ENCODE measurements at regions not wholly inside any gene's neighbourhood (a gene's known extent, or its start where the extent isn't known, plus 50 kb on each side); places are given as distances from the start of the nearest gene placed in this dataset.

DNA sequence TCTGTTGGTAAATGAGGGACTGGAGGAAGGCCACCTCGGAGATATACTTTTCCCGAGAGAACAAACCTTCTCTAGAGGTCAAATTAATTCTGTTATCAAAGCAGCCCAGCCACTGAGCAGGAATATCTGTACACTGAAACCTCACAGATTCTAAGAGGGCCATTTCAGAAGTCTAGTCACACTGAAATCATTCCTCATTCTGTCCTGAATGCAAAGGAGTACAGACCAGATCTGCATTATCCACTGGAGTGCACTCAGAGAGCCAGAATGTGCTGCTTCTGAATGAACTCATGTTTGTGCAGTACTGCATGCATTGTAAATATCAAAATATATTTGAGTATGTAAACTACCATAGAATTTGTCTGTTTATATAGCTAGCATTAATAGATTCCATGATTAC is 278.3 kb upstream of the FSTL5 start:
- no peak overlapping the region for H3K4me3 ChIP-seq (ENCODE audit: extremely low read depth in 1 of 4, insufficient read depth in 2 of 4, low read depth in 3 of 4, low read length in 4 of 4)
- H3K56ac ChIP-seq (replicated peaks; ENCODE audit: insufficient read length, low read depth, low read length): no peak overlapping the region
- TF ChIP-seq CHD1 (IDR thresholded peaks at IDR 0.05; ENCODE audit: low read depth, low read length): no peak
- TF ChIP-seq SP1 (IDR thresholded peaks at IDR 0.05; ENCODE audit: low read depth, low read length): no peak
- TF ChIP-seq PHF8 (conservative IDR thresholded peaks at IDR 0.05; ENCODE audit: low read depth, low read length): no peak
- TF ChIP-seq, protein P1, sequence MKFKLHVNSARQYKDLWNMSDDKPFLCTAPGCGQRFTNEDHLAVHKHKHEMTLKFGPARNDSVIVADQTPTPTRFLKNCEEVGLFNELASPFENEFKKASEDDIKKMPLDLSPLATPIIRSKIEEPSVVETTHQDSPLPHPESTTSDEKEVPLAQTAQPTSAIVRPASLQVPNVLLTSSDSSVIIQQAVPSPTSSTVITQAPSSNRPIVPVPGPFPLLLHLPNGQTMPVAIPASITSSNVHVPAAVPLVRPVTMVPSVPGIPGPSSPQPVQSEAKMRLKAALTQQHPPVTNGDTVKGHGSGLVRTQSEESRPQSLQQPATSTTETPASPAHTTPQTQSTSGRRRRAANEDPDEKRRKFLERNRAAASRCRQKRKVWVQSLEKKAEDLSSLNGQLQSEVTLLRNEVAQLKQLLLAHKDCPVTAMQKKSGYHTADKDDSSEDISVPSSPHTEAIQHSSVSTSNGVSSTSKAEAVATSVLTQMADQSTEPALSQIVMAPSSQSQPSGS (IDR thresholded peaks at IDR 0.05; ENCODE audit: low read length): no peak
- TF ChIP-seq EGR1 (IDR thresholded peaks at IDR 0.05; ENCODE audit: borderline replicate concordance, low read depth, low read length): no peak
- no peak for TF ChIP-seq TBP (IDR thresholded peaks at IDR 0.05; ENCODE audit: low read depth, low read length)
- TF ChIP-seq YY1 (IDR thresholded peaks at IDR 0.05; ENCODE audit: low read depth, low read length): no peak
- no peak overlapping the region for H4K91ac ChIP-seq (replicated peaks; ENCODE audit: insufficient read length, low read length)
- no peak overlapping the region for H2BK5ac ChIP-seq (ENCODE audit: low read depth, low read length)
- H4K8ac ChIP-seq (ENCODE audit: extremely low read depth, insufficient read depth, low read length): no peak overlapping the region
- H2BK20ac ChIP-seq (ENCODE audit: low read length): no peak overlapping the region
- no peaks in the 10 kb centered on the region for H3K9me3 ChIP-seq (ENCODE audit: insufficient read depth in 2 of 2, low read depth in 1 of 2, low read length in 1 of 2)
- no peak overlapping the region for H3K4ac ChIP-seq (replicated peaks; ENCODE audit: insufficient read length, low read depth, low read length)
- no peak overlapping the region for H2BK120ac ChIP-seq (replicated peaks; ENCODE audit: low read depth, low read length)
- 91% methylated on average over 2 of the region's 2 CpGs; no CpG with 5 or more reads in 1 of the 2 experiments for WGBS, 2 experiments (ENCODE audit: extremely low coverage in 1 of 2, insufficient coverage in 1 of 2, insufficient read length in 1 of 2, insufficient replicate concordance in 2 of 2, low coverage in 1 of 2, low lambda C conversion rate in 2 of 2, missing lambda C conversion rate in 1 of 2)
- no peak overlapping the region for H3K18ac ChIP-seq (ENCODE audit: extremely low read depth, low read length)
- no peaks in the 10 kb centered on the region for H3K36me3 ChIP-seq (ENCODE audit: control insufficient read depth in 2 of 4, insufficient read depth in 4 of 4, low read length in 3 of 4)
- H3K27me3 ChIP-seq (replicated peaks in 1 of 4; ENCODE audit: control insufficient read depth in 3 of 4, extremely low read depth in 1 of 4, insufficient read depth in 3 of 4, low read length in 3 of 4): no peaks in the 10 kb centered on the region
- H3K9ac ChIP-seq (replicated peaks in 1 of 4; ENCODE audit: extremely low read depth in 1 of 4, low read depth in 3 of 4, low read length in 3 of 4): no peak overlapping the region
- no peak for DNase-seq (ENCODE audit: low read depth in 1 of 2, low spot score in 2 of 2)
- no peak overlapping the region for H3K23ac ChIP-seq (ENCODE audit: insufficient read length)
- H3K23me2 ChIP-seq (ENCODE audit: low read depth, low read length): no peaks in the 10 kb centered on the region
- no peak overlapping the region for H3K14ac ChIP-seq (ENCODE audit: insufficient read length)
- no peaks in the 10 kb centered on the region for H3K79me1 ChIP-seq (ENCODE audit: low read depth, low read length)
- H3K79me2 ChIP-seq (ENCODE audit: control insufficient read depth in 1 of 2, insufficient read depth in 2 of 2, low read length in 2 of 2): no peaks in the 10 kb centered on the region
- no peak for FAIRE-seq
- ChIA-PET CTCF (ENCODE audit: partially characterized antibody) (no interaction called here), POLR2A (ENCODE audit: partially characterized antibody) (no interaction called here)
- no peaks in the 10 kb centered on the region for H3K4me1 ChIP-seq (replicated peaks in 1 of 4; ENCODE audit: control insufficient read depth in 3 of 4, insufficient read depth in 4 of 4, low read length in 3 of 4)
- 0 out of 2 replicates have a peak overlapping the region, but pooled peaks have one; percentile 81 for H2AFZ ChIP-seq (ENCODE audit: low read length)
- no peaks in the 10 kb centered on the region for H4K20me1 ChIP-seq (replicated peaks in 1 of 2; ENCODE audit: control insufficient read depth in 1 of 2, insufficient read depth in 2 of 2, low read length in 2 of 2)
- no peak overlapping the region for H4K5ac ChIP-seq (ENCODE audit: insufficient read length, low read depth, low read length)
- no peak overlapping the region for H2BK15ac ChIP-seq (ENCODE audit: low read length)
- no peak overlapping the region for H2BK12ac ChIP-seq (ENCODE audit: low read depth, low read length)
- H2AK5ac ChIP-seq (ENCODE audit: low read depth, low read length): no peak overlapping the region
- H3K4me2 ChIP-seq (ENCODE audit: insufficient read depth in 1 of 2, low read depth in 2 of 2, low read length in 2 of 2): no peak overlapping the region
- H3K27ac ChIP-seq (ENCODE audit: low read depth, low read length): no peak overlapping the region

Data from H1 (cell line).